H1 (cell line): ENCODE measurements at regions not wholly inside any gene's neighbourhood (a gene's known extent, or its start where the extent isn't known, plus 50 kb on each side); places are given as distances from the start of the nearest gene placed in this dataset.

ENCODE experiments used
- CTCF ChIA-PET: fragments of 300-600 bp; sonication (Branson Sonifier 250); formaldehyde crosslinking; loops from one replicate; lab custom pipeline; 2021; ENCODE audit not compliant: partially characterized antibody; lab: Charles Lee
- POLR2A ChIA-PET: fragments of 300-600 bp; sonication (Branson Sonifier 250); formaldehyde crosslinking; loops from one replicate; lab custom pipeline; 2021; ENCODE audit warnings: inconsistent platforms; ENCODE audit not compliant: partially characterized antibody; lab: Charles Lee
- DNase-seq, 2 experiments: peaks; one replicate each; pipeline versions ENCODE4 v3.0.0 to v3.0.0-alpha.2; 2010 to 2022; ENCODE audit warnings: low spot score in 2 of 2, low read depth in 1 of 2, mixed read lengths in 1 of 2
- FAIRE-seq: peaks from 2 replicates; lab custom pipeline; 2011; peaks lifted over from hg19 to GRCh38; lab: Jason Lieb, UNC
- H2AFZ ChIP-seq: 2 replicates; pipeline ENCODE4 v1.8.1; 2012; ENCODE audit warnings: low read length, inconsistent platforms
- H2AK5ac ChIP-seq: 2 replicates; pipeline ENCODE4 v1.6.1; 2013; ENCODE audit warnings: low read depth, low read length
- H2BK120ac ChIP-seq: replicated peaks from 2 replicates; pipeline ENCODE3; 2013; ENCODE audit warnings: low read depth, low read length, inconsistent platforms
- H2BK12ac ChIP-seq: 2 replicates; pipeline ENCODE4 v1.6.1; 2013; ENCODE audit warnings: low read depth, low read length
- H2BK15ac ChIP-seq: 2 replicates; pipeline ENCODE4 v1.6.1; 2013; ENCODE audit warnings: low read length
- H2BK20ac ChIP-seq: 2 replicates; pipeline ENCODE4 v1.6.1; 2013; ENCODE audit warnings: low read length
- H2BK5ac ChIP-seq: 2 replicates; pipeline ENCODE4 v1.6.1; 2013; ENCODE audit warnings: low read depth, low read length
- H3K14ac ChIP-seq: 2 replicates; pipeline ENCODE4 v1.6.1; 2013; ENCODE audit warnings: inconsistent platforms; ENCODE audit not compliant: insufficient read length
- H3K18ac ChIP-seq: 2 replicates; pipeline ENCODE4 v1.6.1; 2013; ENCODE audit warnings: low read length; ENCODE audit errors: extremely low read depth
- H3K23ac ChIP-seq: 2 replicates; pipeline ENCODE4 v1.6.1; 2013; ENCODE audit warnings: inconsistent platforms; ENCODE audit not compliant: insufficient read length
- H3K23me2 ChIP-seq: 2 replicates; pipeline ENCODE4 v1.6.1; 2013; ENCODE audit warnings: low read depth, low read length
- H3K27ac ChIP-seq: 2 replicates; pipeline ENCODE4 v1.6.1; 2011; ENCODE audit warnings: low read depth, low read length, inconsistent platforms
- H3K27me3 ChIP-seq, 4 experiments: replicated peaks in 1 of 4; 1 replicate in 1 of 4; 2 replicates in 3 of 4; pipeline versions ENCODE4 v1.6.1 to v1.8.1; 2011 to 2013; ENCODE audit warnings: low read length in 3 of 4, mild to moderate bottlenecking in 3 of 4, inconsistent platforms in 2 of 4, mixed read lengths in 2 of 4, moderate library complexity in 1 of 4; ENCODE audit not compliant: control insufficient read depth in 3 of 4, insufficient read depth in 3 of 4; ENCODE audit errors: extremely low read depth in 1 of 4
- H3K36me3 ChIP-seq, 4 experiments: 2 replicates each; pipeline versions ENCODE4 v1.6.1 to v1.8.1; 2011 to 2013; ENCODE audit warnings: mild to moderate bottlenecking in 4 of 4, low read length in 3 of 4, moderate library complexity in 2 of 4, control low read depth in 1 of 4, inconsistent platforms in 1 of 4; ENCODE audit not compliant: insufficient read depth in 4 of 4, control insufficient read depth in 2 of 4
- H3K4ac ChIP-seq: replicated peaks from 2 replicates; pipeline ENCODE3; 2013; ENCODE audit warnings: low read length, low read depth, mixed read lengths, inconsistent platforms; ENCODE audit not compliant: insufficient read length
- H3K4me1 ChIP-seq, 4 experiments: replicated peaks in 1 of 4; 1 replicate in 1 of 4; 2 replicates in 3 of 4; pipeline versions ENCODE4 v1.6.1 to v1.8.1; 2011 to 2013; ENCODE audit warnings: low read length in 3 of 4, inconsistent platforms in 2 of 4, mixed read lengths in 1 of 4; ENCODE audit not compliant: insufficient read depth in 4 of 4, control insufficient read depth in 3 of 4
- H3K4me2 ChIP-seq, 2 experiments: 2 replicates each; pipeline versions ENCODE4 v1.6.1 to v1.8.1; 2011 to 2013; ENCODE audit warnings: low read depth in 2 of 2, low read length in 2 of 2, control low read depth in 1 of 2, inconsistent platforms in 1 of 2, mild to moderate bottlenecking in 1 of 2; ENCODE audit not compliant: insufficient read depth in 1 of 2
- H3K4me3 ChIP-seq, 4 experiments: fragments of 200-600, 300-600 bp in 1 of 4; sonication (generic), shearing (Covaris generic), sonication (Bioruptor Twin) in 1 of 4; 2 replicates each; pipeline versions ENCODE4 v1.5.1 to v1.8.1; 2011 to 2016; ENCODE audit warnings: low read length in 4 of 4, low read depth in 3 of 4, control low read depth in 2 of 4, inconsistent platforms in 2 of 4, mild to moderate bottlenecking in 2 of 4, mixed read lengths in 1 of 4, moderate library complexity in 1 of 4; ENCODE audit not compliant: insufficient read depth in 2 of 4; ENCODE audit errors: extremely low read depth in 1 of 4
- H3K56ac ChIP-seq: replicated peaks from 2 replicates; pipeline ENCODE3; 2013; ENCODE audit warnings: low read depth, mild to moderate bottlenecking, mixed read lengths, low read length, inconsistent platforms; ENCODE audit not compliant: insufficient read length
- H3K79me1 ChIP-seq: 2 replicates; pipeline ENCODE4 v1.6.1; 2013; ENCODE audit warnings: low read depth, low read length, control low read depth
- H3K79me2 ChIP-seq, 2 experiments: 2 replicates each; pipeline versions ENCODE4 v1.6.1 to v1.8.1; 2012 to 2013; ENCODE audit warnings: low read length in 2 of 2, mild to moderate bottlenecking in 2 of 2, inconsistent platforms in 1 of 2; ENCODE audit not compliant: insufficient read depth in 2 of 2, control insufficient read depth in 1 of 2
- H3K9ac ChIP-seq, 4 experiments: replicated peaks in 1 of 4; 1 replicate in 1 of 4; 2 replicates in 3 of 4; pipeline versions ENCODE4 v1.6.1 to v1.8.1; 2011 to 2013; ENCODE audit warnings: low read depth in 3 of 4, low read length in 3 of 4, control low read depth in 2 of 4, mild to moderate bottlenecking in 2 of 4, moderate library complexity in 2 of 4, inconsistent platforms in 1 of 4; ENCODE audit errors: extremely low read depth in 1 of 4
- H3K9me3 ChIP-seq, 2 experiments: 2 replicates each; pipeline versions ENCODE4 v1.6.1 to v1.8.1; 2012 to 2013; ENCODE audit warnings: mild to moderate bottlenecking in 2 of 2, moderate library complexity in 2 of 2, control low read depth in 1 of 2, inconsistent platforms in 1 of 2, low read depth in 1 of 2, low read length in 1 of 2, mixed read lengths in 1 of 2; ENCODE audit not compliant: insufficient read depth in 2 of 2
- H4K20me1 ChIP-seq, 2 experiments: replicated peaks in 1 of 2; 2 replicates each; pipeline versions ENCODE3 to v1.8.1; 2011 to 2013; ENCODE audit warnings: inconsistent platforms in 2 of 2, low read length in 2 of 2, mild to moderate bottlenecking in 1 of 2; ENCODE audit not compliant: insufficient read depth in 2 of 2, control insufficient read depth in 1 of 2
- H4K5ac ChIP-seq: 2 replicates; pipeline ENCODE4 v1.6.1; 2013; ENCODE audit warnings: low read length, low read depth, mixed read lengths, inconsistent platforms; ENCODE audit not compliant: insufficient read length
- H4K8ac ChIP-seq: 2 replicates; pipeline ENCODE4 v1.8.0; 2013; ENCODE audit warnings: mild to moderate bottlenecking, moderate library complexity, low read length, inconsistent platforms; ENCODE audit not compliant: insufficient read depth; ENCODE audit errors: extremely low read depth
- H4K91ac ChIP-seq: replicated peaks from 2 replicates; pipeline ENCODE3; 2013; ENCODE audit warnings: low read length, mixed read lengths, inconsistent platforms; ENCODE audit not compliant: insufficient read length
- CHD1 ChIP-seq: IDR thresholded peaks from 2 replicates; pipeline ENCODE4 v1.6.1; 2012; ENCODE audit warnings: low read depth, low read length, improper control_type of control experiment
- E2F6 ChIP-seq: IDR thresholded peaks from 2 replicates; pipeline ENCODE4 v1.6.1; 2012; ENCODE audit warnings: inconsistent platforms
- HDAC6 ChIP-seq: IDR thresholded peaks from one replicate; pipeline ENCODE4 v1.7.1; 2012; ENCODE audit warnings: low read depth, mild to moderate bottlenecking, inconsistent platforms, low read length, moderate library complexity
- SRF ChIP-seq: IDR thresholded peaks from 2 replicates; pipeline ENCODE4 v1.6.1; 2011; ENCODE audit warnings: mild to moderate bottlenecking, low read depth, low read length, moderate library complexity
- TBP ChIP-seq: IDR thresholded peaks from 2 replicates; pipeline ENCODE4 v1.6.1; 2011; ENCODE audit warnings: low read depth, low read length, improper control_type of control experiment
- WGBS, 2 experiments: shearing (Covaris generic) in 1 of 2; methylation state at CpG; one replicate each; pipeline versions ENCODE4 v1.1.6 to v1.1.7; 2013 to 2015; ENCODE audit warnings: low lambda C conversion rate in 2 of 2, mixed read lengths in 2 of 2, inconsistent platforms in 1 of 2, low coverage in 1 of 2, missing lambda C conversion rate in 1 of 2; ENCODE audit not compliant: insufficient replicate concordance in 2 of 2, insufficient coverage in 1 of 2, insufficient read length in 1 of 2; ENCODE audit errors: extremely low coverage in 1 of 2, missing lambda C conversion rate in 1 of 2; 5-methylcytosine and 5-hydroxymethylcytosine counted together

DNA sequence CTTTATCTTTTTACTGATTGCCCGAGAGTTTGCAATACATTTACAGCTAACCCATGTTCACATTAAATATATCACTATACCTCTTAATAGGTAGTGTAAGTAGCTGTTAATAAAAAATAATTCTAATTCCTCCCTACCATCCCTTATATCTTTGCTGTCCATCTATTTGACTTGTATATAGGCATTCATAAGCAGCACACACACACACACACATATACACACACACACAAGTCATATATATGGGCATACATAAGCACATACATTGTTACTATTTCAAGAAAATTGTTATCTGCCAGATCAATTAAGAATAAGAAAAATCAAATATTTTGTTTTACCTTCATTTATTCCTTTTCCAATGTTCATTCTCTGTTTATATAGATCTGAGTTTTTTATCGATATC is 176.4 kb downstream of the PPP1R3A start:
- CTCF ChIA-PET, result no interaction called here
- no peaks in the 10 kb centered on the region for H3K36me3 ChIP-seq
- no peak overlapping the region for H3K56ac ChIP-seq
- H3K14ac ChIP-seq, result no peak overlapping the region
- no peak overlapping the region for H2BK15ac ChIP-seq
- no peak overlapping the region for H3K4me2 ChIP-seq
- FAIRE-seq (no peak), DNase-seq (no peak)
- TF ChIP-seq E2F6 (no peak), SRF (no peak), TBP (no peak), CHD1 (no peak), HDAC6 (no peak)
- H2BK12ac ChIP-seq, result no peak overlapping the region
- H2BK20ac ChIP-seq, result no peak overlapping the region
- H3K79me1 ChIP-seq, result no peaks in the 10 kb centered on the region
- H2AFZ ChIP-seq, result no peak overlapping the region
- no peak overlapping the region for H2AK5ac ChIP-seq
- H2BK5ac ChIP-seq, result no peak overlapping the region
- H3K4me3 ChIP-seq, result no peak overlapping the region
- H3K9me3 ChIP-seq, result peaks cover 0 to 4% of the 10 kb centered on the region in 2 experiments; a peak in 1 of 4 replicates
- no peak overlapping the region for H3K18ac ChIP-seq
- no peak overlapping the region for H3K23ac ChIP-seq
- H4K91ac ChIP-seq, result no peak overlapping the region
- WGBS, 2 experiments, result 87% methylated on average over 2 of the region's 2 CpGs; no CpG with 5 or more reads in 1 of the 2 experiments
- no peak overlapping the region for H4K5ac ChIP-seq
- no peaks in the 10 kb centered on the region; the same call in 1 of the 2 replicates for H3K23me2 ChIP-seq
- no peaks in the 10 kb centered on the region for H4K20me1 ChIP-seq
- no peaks in the 10 kb centered on the region for H3K79me2 ChIP-seq
- H4K8ac ChIP-seq, result no peak overlapping the region
- no peak overlapping the region for H3K9ac ChIP-seq
- POLR2A ChIA-PET, result interaction anchor here (1.0 kb wide), 1 partner anchor 8 kb away, joined by 3 read pairs; no protein-coding TSS in a partner anchor
- no peaks in the 10 kb centered on the region for H3K4me1 ChIP-seq
- no peaks in the 10 kb centered on the region for H3K27me3 ChIP-seq
- H2BK120ac ChIP-seq, result no peak overlapping the region
- no peak overlapping the region for H3K27ac ChIP-seq
- no peak overlapping the region for H3K4ac ChIP-seq
